HG03558 (cell line): ENCODE measurements at regions not wholly inside any gene's neighbourhood (a gene's known extent, or its start where the extent isn't known, plus 50 kb on each side); places are given as distances from the start of the nearest gene placed in this dataset.
"Not testable (repeated sequence)": the region's sequence is repeated elsewhere in the genome, so short reads cannot be mapped to it uniquely, and the experiment has no call there.

Experiments
- ATAC-seq: cut with Tn5 transposase; IDR thresholded peaks from one replicate; pipeline ENCODE4 v1.9.1; 2021; ENCODE audit warnings: moderate number of reproducible peaks; ENCODE audit not compliant: unreplicated experiment; ENCODE audit errors: extremely low read depth

GRCh38 chr2:184037273-184037672, 561.1 kb upstream of the ZNF804A start:
- ATAC-seq = no peak

GRCh38 chr2:184039493-184039892, 558.8 kb upstream of the ZNF804A start:
- ATAC-seq = no peak

GRCh38 chr2:184040230-184040629, 558.1 kb upstream of the ZNF804A start:
- no peak for ATAC-seq

DNA sequence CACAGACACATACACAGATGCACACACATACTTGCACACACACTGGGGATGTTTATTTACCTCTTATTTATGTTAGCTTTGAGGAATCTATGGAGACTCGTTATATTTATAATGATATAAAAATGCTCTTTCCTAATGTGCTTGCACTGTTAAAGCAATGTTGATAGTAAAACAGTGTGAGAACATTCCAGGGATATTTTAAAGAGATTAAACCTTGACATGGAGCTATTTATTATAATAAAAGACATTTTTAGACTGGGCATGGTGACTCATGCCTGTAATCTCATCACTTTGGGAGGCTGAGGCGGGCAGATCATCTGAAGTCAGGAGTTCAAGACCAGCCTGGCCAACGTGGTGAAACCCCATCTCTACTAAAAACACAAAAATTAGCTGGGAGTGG, 557.3 kb upstream of the ZNF804A start:
- no peak for ATAC-seq

GRCh38 chr2:184041777-184042176, 556.6 kb upstream of the ZNF804A start:
- ATAC-seq = no peak

- no peak for ATAC-seq
Measured at GRCh38 chr2:184047536-184047935, 550.8 kb upstream of the ZNF804A start.

- no peak for ATAC-seq
Measured at GRCh38 chr2:184049566-184049965, 548.8 kb upstream of the ZNF804A start.

- ATAC-seq = no peak
Measured at GRCh38 chr2:184053326-184053725, 545.0 kb upstream of the ZNF804A start.

GRCh38 chr2:184054419-184054818, 543.9 kb upstream of the ZNF804A start:
- ATAC-seq = not testable (repeated sequence)

DNA sequence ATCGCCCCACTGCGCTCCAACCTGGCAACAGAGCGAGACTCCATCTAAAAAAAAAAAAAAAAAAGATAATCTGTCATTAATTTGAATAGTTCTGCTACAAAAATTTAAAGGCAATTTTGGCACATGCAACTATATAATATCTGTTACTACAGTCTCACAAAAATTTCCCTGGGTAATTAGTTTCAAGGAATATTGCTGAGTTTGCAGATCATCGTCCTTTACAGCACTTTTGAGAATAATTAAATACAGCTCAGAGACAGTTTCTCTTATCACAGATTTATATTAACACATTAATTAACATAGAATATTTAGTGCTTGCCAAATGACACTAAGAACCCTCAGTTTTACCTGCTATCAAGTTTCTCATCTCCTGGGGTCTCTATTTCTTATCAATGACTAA, 540.4 kb upstream of the ZNF804A start:
- no peak for ATAC-seq

GRCh38 chr2:184060268-184060667, 538.1 kb upstream of the ZNF804A start:
- not testable (repeated sequence) for ATAC-seq

GRCh38 chr2:184067502-184067901, 530.8 kb upstream of the ZNF804A start:
- no peak for ATAC-seq

- no peak for ATAC-seq
Measured at GRCh38 chr2:184072470-184072869, 525.9 kb upstream of the ZNF804A start.

GRCh38 chr2:184078496-184078895, 519.8 kb upstream of the ZNF804A start:
- ATAC-seq = no peak

- ATAC-seq = no peak
Measured at GRCh38 chr2:184091456-184091855, 506.9 kb upstream of the ZNF804A start.

GRCh38 chr2:184113696-184114403, 484.5 kb upstream of the ZNF804A start:
- ATAC-seq = no peak

GRCh38 chr2:184114439-184114838, 483.9 kb upstream of the ZNF804A start:
- no peak for ATAC-seq

DNA sequence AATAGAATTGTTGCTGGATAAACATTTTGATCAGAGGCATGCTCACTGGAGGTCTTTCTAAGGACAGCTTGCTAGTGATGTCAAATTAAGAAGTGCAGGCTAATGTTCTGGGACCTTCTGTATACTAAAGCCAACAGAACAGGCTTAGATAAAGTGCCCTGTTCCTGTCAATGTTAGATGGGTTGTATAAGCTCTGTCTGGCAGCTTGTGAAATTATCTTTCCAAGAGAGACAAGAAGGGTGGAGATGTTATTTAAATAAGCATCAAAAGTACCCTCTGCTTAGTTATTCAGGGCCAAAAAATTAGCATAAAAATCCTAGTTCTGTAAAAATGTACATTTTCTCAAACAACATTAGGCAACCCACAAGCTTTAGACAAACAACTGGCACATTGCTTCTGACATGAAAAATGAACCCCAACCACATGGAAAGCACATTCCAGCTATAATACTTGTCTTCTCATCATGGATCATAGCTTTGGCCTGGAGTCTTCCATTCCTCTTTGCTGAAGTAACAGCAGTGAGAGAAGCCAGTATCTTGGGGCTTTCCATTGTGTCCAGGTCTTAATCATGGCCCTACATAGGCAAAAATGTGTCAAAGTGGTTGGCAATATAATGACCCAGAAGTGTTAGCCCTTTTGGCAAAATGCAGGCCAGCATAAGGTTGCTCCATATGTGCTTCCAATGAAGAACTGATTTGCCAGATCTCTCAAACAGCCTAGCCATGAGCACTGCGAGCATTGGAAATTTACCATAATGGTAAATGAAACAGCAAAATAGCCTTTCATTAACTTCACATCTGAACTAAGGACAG, 478.1 kb upstream of the ZNF804A start:
- no peak for ATAC-seq

- no peak for ATAC-seq
Measured at GRCh38 chr2:184125867-184126266, 472.5 kb upstream of the ZNF804A start.

DNA sequence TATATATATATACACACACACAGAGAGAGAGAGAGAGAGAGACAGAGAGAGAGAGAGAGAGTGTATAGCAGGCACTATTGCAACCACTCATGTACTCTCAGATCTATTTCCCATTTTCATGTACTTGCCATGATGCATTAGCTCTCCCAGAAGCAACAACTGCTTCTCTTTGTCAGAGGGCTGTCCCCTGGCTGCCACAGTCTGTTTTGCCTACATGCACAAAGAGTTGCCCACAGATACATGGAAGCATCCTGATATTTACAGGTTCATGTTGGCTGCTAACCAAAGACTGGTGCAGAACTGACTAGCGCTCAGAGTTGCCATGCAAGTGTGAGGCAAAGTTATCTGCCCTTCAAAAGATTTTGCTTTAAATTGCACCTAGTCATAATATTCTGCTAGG, 469.3 kb upstream of the ZNF804A start:
- no peak for ATAC-seq

DNA sequence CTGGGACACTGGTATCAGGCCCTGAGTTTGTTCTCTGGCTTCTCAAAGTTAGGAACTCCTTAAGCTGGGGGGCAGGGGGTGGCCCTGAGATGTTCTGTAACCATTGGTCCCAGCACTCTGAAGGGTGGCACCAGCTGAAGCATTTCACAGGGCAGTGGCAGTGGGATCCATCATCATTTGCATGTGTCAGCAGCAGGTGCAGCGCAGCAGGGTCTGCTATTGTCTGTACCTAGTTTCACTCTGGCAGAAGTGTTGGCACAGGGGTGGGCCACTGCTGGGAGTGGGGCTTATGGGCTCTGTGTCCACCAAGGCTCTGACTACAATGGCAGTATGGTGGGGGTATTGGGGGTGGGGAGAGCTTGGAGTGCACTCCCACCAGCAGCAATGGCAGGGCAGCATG, 460.4 kb upstream of the ZNF804A start:
- ATAC-seq = no peak

DNA sequence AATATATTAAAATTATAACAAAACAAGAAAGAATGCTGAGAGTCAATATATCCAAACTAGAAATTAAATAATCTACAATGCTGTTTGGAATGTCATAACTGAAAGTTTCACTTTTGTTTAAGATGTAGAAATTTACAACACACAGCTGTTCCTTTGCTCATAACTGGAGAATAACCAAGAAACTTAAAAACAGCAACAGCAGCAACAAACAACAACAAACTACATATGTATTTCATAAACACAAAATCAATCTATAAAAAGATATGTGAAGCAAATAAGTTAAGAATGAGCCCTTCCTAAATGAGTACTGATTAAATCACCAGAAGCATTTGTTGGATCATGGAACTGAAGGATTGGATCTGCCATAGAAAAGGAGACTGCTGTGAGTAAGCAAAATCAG, 456.5 kb upstream of the ZNF804A start:
- ATAC-seq = no peak
